ENCODE measurements at regions not wholly inside any gene's neighbourhood (a gene's known extent, or its start where the extent isn't known, plus 50 kb on each side); places are given as distances from the start of the nearest gene placed in this dataset.

GRCh38 chr4:31134720-31135119 is 414.6 kb downstream of the PCDH7 start:
- no peak overlapping the region for H3K9ac ChIP-seq (replicated peaks in 1 of 4; ENCODE audit: extremely low read depth in 1 of 4, low read depth in 3 of 4, low read length in 3 of 4)
- no peak overlapping the region for H3K4me2 ChIP-seq (ENCODE audit: insufficient read depth in 1 of 2, low read depth in 2 of 2, low read length in 2 of 2)
- ChIA-PET CTCF (ENCODE audit: partially characterized antibody) (no interaction called here), POLR2A (ENCODE audit: partially characterized antibody) (no interaction called here)
- no peak overlapping the region for H3K18ac ChIP-seq (ENCODE audit: extremely low read depth, low read length)
- H3K56ac ChIP-seq (replicated peaks; ENCODE audit: insufficient read length, low read depth, low read length), result no peak overlapping the region
- peaks cover 0 to 4% (median 0%) of the 10 kb centered on the region in 4 experiments; a peak in 2 of 7 replicates for H3K4me1 ChIP-seq (replicated peaks in 1 of 4; ENCODE audit: control insufficient read depth in 3 of 4, insufficient read depth in 4 of 4, low read length in 3 of 4)
- H3K9me3 ChIP-seq (ENCODE audit: insufficient read depth in 2 of 2, low read depth in 1 of 2, low read length in 1 of 2), result no peaks in the 10 kb centered on the region
- H3K4ac ChIP-seq (replicated peaks; ENCODE audit: insufficient read length, low read depth, low read length), result no peak overlapping the region
- H2BK12ac ChIP-seq (ENCODE audit: low read depth, low read length), result no peak overlapping the region
- H4K5ac ChIP-seq (ENCODE audit: insufficient read length, low read depth, low read length), result no peak overlapping the region
- H2BK5ac ChIP-seq (ENCODE audit: low read depth, low read length), result no peak overlapping the region
- H2AFZ ChIP-seq (ENCODE audit: low read length), result no peak overlapping the region
- no peak for TF ChIP-seq POLR2AphosphoS5 (IDR thresholded peaks at IDR 0.05; ENCODE audit: low read depth, low read length)
- FAIRE-seq (no peak), DNase-seq (ENCODE audit: low read depth in 1 of 2, low spot score in 2 of 2) (no peak)
- H4K8ac ChIP-seq (ENCODE audit: extremely low read depth, insufficient read depth, low read length), result no peak overlapping the region
- no peak overlapping the region for H3K23ac ChIP-seq (ENCODE audit: insufficient read length)
- H3K4me3 ChIP-seq (ENCODE audit: extremely low read depth in 1 of 4, insufficient read depth in 2 of 4, low read depth in 3 of 4, low read length in 4 of 4), result no peak overlapping the region
- H4K91ac ChIP-seq (replicated peaks; ENCODE audit: insufficient read length, low read length), result no peak overlapping the region
- no peak overlapping the region for H3K27ac ChIP-seq (ENCODE audit: low read depth, low read length)
- no peak overlapping the region for H2AK5ac ChIP-seq (ENCODE audit: low read depth, low read length)
- no peak overlapping the region for H2BK15ac ChIP-seq (ENCODE audit: low read length)
- no peak overlapping the region for H3K14ac ChIP-seq (ENCODE audit: insufficient read length)
- H3K79me1 ChIP-seq (ENCODE audit: low read depth, low read length), result no peaks in the 10 kb centered on the region
- 81% methylated on average over 1 of the region's 1 CpG; no CpG with 5 or more reads in 1 of the 2 experiments for WGBS, 2 experiments (ENCODE audit: extremely low coverage in 1 of 2, insufficient coverage in 1 of 2, insufficient read length in 1 of 2, insufficient replicate concordance in 2 of 2, low coverage in 1 of 2, low lambda C conversion rate in 2 of 2, missing lambda C conversion rate in 1 of 2)
- no peak overlapping the region for H2BK20ac ChIP-seq (ENCODE audit: low read length)
- no peaks in the 10 kb centered on the region for H4K20me1 ChIP-seq (replicated peaks in 1 of 2; ENCODE audit: control insufficient read depth in 1 of 2, insufficient read depth in 2 of 2, low read length in 2 of 2)
- no peak overlapping the region for H2BK120ac ChIP-seq (replicated peaks; ENCODE audit: low read depth, low read length)
- H3K27me3 ChIP-seq (replicated peaks in 1 of 4; ENCODE audit: control insufficient read depth in 3 of 4, extremely low read depth in 1 of 4, insufficient read depth in 3 of 4, low read length in 3 of 4), result no peaks in the 10 kb centered on the region
- no peaks in the 10 kb centered on the region for H3K23me2 ChIP-seq (ENCODE audit: low read depth, low read length)
- H3K79me2 ChIP-seq (ENCODE audit: control insufficient read depth in 1 of 2, insufficient read depth in 2 of 2, low read length in 2 of 2), result no peaks in the 10 kb centered on the region
- no peaks in the 10 kb centered on the region for H3K36me3 ChIP-seq (ENCODE audit: control insufficient read depth in 2 of 4, insufficient read depth in 4 of 4, low read length in 3 of 4)
